ENCODE measurements at regions not wholly inside any gene's neighbourhood (a gene's known extent, or its start where the extent isn't known, plus 50 kb on each side); places are given as distances from the start of the nearest gene placed in this dataset.

GRCh38 chr1:213931836-213932235 is 55.9 kb upstream of the PROX1 start:
- DNase-seq, result no peak
- intact Hi-C loops (cut with micrococcal nuclease), result no loop called here

GRCh38 chr1:213933336-213933735 is 54.4 kb upstream of the PROX1 start:
- no peak for ATAC-seq
- intact Hi-C loops (cut with micrococcal nuclease), result no loop called here

More at GRCh38 chr1:213931836-213932235, 55.9 kb upstream of the PROX1 start:
- peak; percentile 37 for ATAC-seq

GRCh38 chr1:213934649-213935048 is 53.1 kb upstream of the PROX1 start:
- intact Hi-C loops (cut with micrococcal nuclease), result no loop called here
- DNase-seq, result peak; percentile 78
- peak; percentile 96 for ATAC-seq

More at GRCh38 chr1:213933336-213933735, 54.4 kb upstream of the PROX1 start:
- no peak for DNase-seq

GRCh38 chr1:213936571-213936970 is 51.2 kb upstream of the PROX1 start:
- no peak for ATAC-seq
- no peak for DNase-seq
- intact Hi-C loops (cut with micrococcal nuclease), result no loop called here

Data from left ventricle myocardium superior (tissue), 1 donor.